K562 (cell line): ENCODE measurements at regions not wholly inside any gene's neighbourhood (a gene's known extent, or its start where the extent isn't known, plus 50 kb on each side); places are given as distances from the start of the nearest gene placed in this dataset.

Experiments
- ATAC-seq: fragments of 200-7000 bp; cut with Tn5 transposase; 3 replicates; pipeline ENCODE4 v1.9.1; 2020; ENCODE audit warnings: moderate library complexity
- BruUV-seq: library from RNA; stranded (reverse); fragments of 400-500 nt; replicated peaks from 2 replicates; lab custom pipeline; 2021; lab: Mats Ljungman, UMichigan
- CTCF ChIA-PET: fragments of 300-600 bp; formaldehyde crosslinking; extraction: SDS; loops from one replicate; lab custom pipeline; 2021; ENCODE audit warnings: low intra/inter-chr PET ratio; lab: Yijun Ruan, JAX
- POLR2A ChIA-PET: fragments of 300-600, 350-650 bp; sonication (Branson Sonifier 250); formaldehyde crosslinking; extraction: SDS; loops from one replicate; lab custom pipeline; 2021; ENCODE audit warnings: antibody characterized with exemption, inconsistent platforms; lab: Yijun Ruan, JAX
- DNase-seq, 4 experiments: peaks; one replicate each; pipeline versions ENCODE4 v3.0.0 to v3.0.0-alpha.2; 2011 to 2018; ENCODE audit warnings: low spot score in 3 of 4, mixed read lengths in 3 of 4; ENCODE audit errors: extremely low read depth in 1 of 4
- FAIRE-seq: peaks from 2 replicates; lab custom pipeline; 2011; peaks lifted over from hg19 to GRCh38; lab: Jason Lieb, UNC
- H2AFZ ChIP-seq: 2 replicates; pipeline ENCODE4 v1.6.0; 2011; ENCODE audit warnings: low read depth, low read length, control low read depth, inconsistent platforms
- H3K27ac ChIP-seq: fragments of 200-600 bp; 3 replicates; pipeline ENCODE4 v1.8.0; 2011; ENCODE audit warnings: low read depth, mild to moderate bottlenecking, control low read depth, inconsistent platforms, low read length, moderate library complexity, mixed read lengths; ENCODE audit errors: extremely low read depth
- H3K27me3 ChIP-seq, 2 experiments: fragments of 300-600 bp in 1 of 2; 2 replicates in 1 of 2; 3 replicates in 1 of 2; pipeline versions ENCODE4 v1.6.0 to v1.8.0; 2011; ENCODE audit warnings: inconsistent platforms in 2 of 2, low read length in 2 of 2, mild to moderate bottlenecking in 1 of 2, mixed read lengths in 1 of 2, moderate library complexity in 1 of 2; ENCODE audit not compliant: control insufficient read depth in 2 of 2, insufficient read depth in 2 of 2
- H3K36me3 ChIP-seq: fragments of 300-600 bp; 3 replicates; pipeline ENCODE4 v1.8.0; 2011; ENCODE audit warnings: mild to moderate bottlenecking, low read length, inconsistent platforms; ENCODE audit not compliant: control insufficient read depth, insufficient read depth
- H3K4me1 ChIP-seq, 2 experiments: fragments of 200-600 bp in 1 of 2; replicated peaks in 1 of 2; 2 replicates in 1 of 2; 3 replicates in 1 of 2; pipeline versions ENCODE4 v1.5.1 to v1.8.0; 2011; ENCODE audit warnings: inconsistent platforms in 2 of 2, low read length in 2 of 2, mild to moderate bottlenecking in 1 of 2, mixed read lengths in 1 of 2, moderate library complexity in 1 of 2; ENCODE audit not compliant: control insufficient read depth in 2 of 2, insufficient read depth in 2 of 2
- H3K4me2 ChIP-seq: 2 replicates; pipeline ENCODE4 v1.6.1; 2011; ENCODE audit warnings: low read length, control low read depth, inconsistent platforms, mixed read lengths; ENCODE audit not compliant: insufficient read depth
- H3K4me3 ChIP-seq: fragments of 200-600 bp; sonication (generic), shearing (Covaris generic); 2 replicates; pipeline ENCODE4 v1.5.1; 2016; ENCODE audit warnings: control low read depth, inconsistent platforms
- H3K79me2 ChIP-seq: fragments of 200-600 bp; 3 replicates; pipeline ENCODE4 v1.8.0; 2011; ENCODE audit warnings: low read length, inconsistent platforms; ENCODE audit not compliant: control insufficient read depth, insufficient read depth
- H3K9ac ChIP-seq, 2 experiments: 2 replicates each; pipeline versions ENCODE4 v1.6.0 to v1.6.1; 2011; ENCODE audit warnings: low read depth in 2 of 2, low read length in 2 of 2, control low read depth in 1 of 2, inconsistent platforms in 1 of 2, mild to moderate bottlenecking in 1 of 2, mixed read lengths in 1 of 2; ENCODE audit not compliant: insufficient read depth in 1 of 2
- H3K9me1 ChIP-seq: one replicate; pipeline ENCODE4 v1.6.0; 2011; ENCODE audit warnings: inconsistent platforms, mild to moderate bottlenecking, low read length, moderate library complexity; ENCODE audit not compliant: control insufficient read depth, insufficient read depth
- H3K9me3 ChIP-seq: replicated peaks from 2 replicates; pipeline ENCODE4 v1.5.1; 2011; ENCODE audit warnings: low read depth, low read length, inconsistent platforms; ENCODE audit not compliant: control insufficient read depth, insufficient read depth
- H4K20me1 ChIP-seq: replicated peaks from 2 replicates; pipeline ENCODE4 v1.6.1; 2011; ENCODE audit warnings: low read length, inconsistent platforms, mixed read lengths; ENCODE audit not compliant: control insufficient read depth, insufficient read depth
- BACH1 ChIP-seq: fragments of 200-800 bp; sonication (Bioruptor generic); IDR thresholded peaks from 2 replicates; pipeline ENCODE4 v1.6.1; 2016; ENCODE audit warnings: missing genetic modification characterization, missing compliant biosample characterization
- CBFA2T2 ChIP-seq: fragments of 450-650 bp; conservative IDR thresholded peaks from 2 replicates; pipeline ENCODE4 v1.6.1; 2017; ENCODE audit warnings: mild to moderate bottlenecking
- EGR1 ChIP-seq: fragments of 450-650 bp; conservative IDR thresholded peaks from 2 replicates; pipeline ENCODE4 v1.6.1; 2017; ENCODE audit warnings: mild to moderate bottlenecking
- MITF ChIP-seq: IDR thresholded peaks from 2 replicates; pipeline ENCODE4 v1.6.1; 2014; ENCODE audit warnings: antibody characterized with exemption
- NCOA4 ChIP-seq: fragments of 450-650 bp; IDR thresholded peaks from 2 replicates; pipeline ENCODE4 v1.6.1; 2018; ENCODE audit warnings: mild to moderate bottlenecking; ENCODE audit not compliant: partially characterized antibody
- POLR2A ChIP-seq: fragments of 450-650 bp; conservative IDR thresholded peaks from 2 replicates; pipeline ENCODE4 v1.6.1; 2016
- PTTG1 ChIP-seq: fragments of 450-650 bp; IDR thresholded peaks from 2 replicates; pipeline ENCODE4 v1.6.1; 2016; ENCODE audit warnings: low read depth, mild to moderate bottlenecking, missing genetic modification characterization, missing compliant biosample characterization
- RBM39 ChIP-seq: fragments of 200-400 bp; formaldehyde crosslinking; optimal IDR thresholded peaks from 2 replicates; pipeline ENCODE3; 2018; ENCODE audit warnings: low read depth, low read length
- TRIM28 ChIP-seq: fragments of 450-650 bp; IDR thresholded peaks from 2 replicates; pipeline ENCODE4 v1.6.1; 2017
- ZNF3 ChIP-seq: fragments of 250-450 bp; sonication (Bioruptor Pico); IDR thresholded peaks from 2 replicates; pipeline ENCODE4 v1.5.0; 2021; ENCODE audit warnings: mild to moderate bottlenecking, moderate library complexity
- WGBS: fragments of 100-300 bp; shearing (Covaris generic); methylation state at CpG from one replicate; pipeline ENCODE4 v1.1.6; 2016; ENCODE audit warnings: low coverage, mixed read lengths; ENCODE audit not compliant: insufficient coverage; ENCODE audit errors: missing lambda C conversion rate; 5-methylcytosine and 5-hydroxymethylcytosine counted together
- in situ Hi-C: fragments of 300-500 bp; cut with MboI; formaldehyde crosslinking; loops from 4 replicates; pipeline ENCODE4 v1.15.0; 2018; ENCODE audit warnings: inconsistent platforms, mixed read lengths
- intact Hi-C: fragments of 100-400 bp; cut with micrococcal nuclease; formaldehyde crosslinking; loops from 2 replicates; pipeline ENCODE4 v1.14.2; 2022
- TF ChIP-seq, protein P1 (sequence below): fragments of 250-450 bp; sonication (Bioruptor Pico); IDR thresholded peaks from 2 replicates; pipeline ENCODE4 v1.5.0; 2022; ENCODE audit warnings: mild to moderate bottlenecking

GRCh38 chr2:67213677-67214402 is 183.3 kb upstream of the ETAA1 start:
- Histone ChIP-seq H4K20me1 (no peaks in the 10 kb centered on the region), H3K9me3 (no peaks in the 10 kb centered on the region), H3K4me1 (no peaks in the 10 kb centered on the region), H3K9me1 (no peaks in the 10 kb centered on the region), H3K27ac (no peak overlapping the region), H3K36me3 (no peaks in the 10 kb centered on the region), H3K9ac (no peak overlapping the region), H3K27me3 (no peaks in the 10 kb centered on the region), H2AFZ (no peak overlapping the region), H3K79me2 (no peaks in the 10 kb centered on the region), H3K4me3 (no peak overlapping the region), H3K4me2 (no peak overlapping the region)
- CTCF ChIA-PET: no interaction called here
- no TSS peak for BruUV-seq
- ATAC-seq (no peak), DNase-seq (no peak), FAIRE-seq (no peak)
- intact Hi-C loops: no loop called here
- WGBS: 0% methylated on average over 2 of the region's 2 CpGs
- in situ Hi-C loops: no loop called here
- TF ChIP-seq CBFA2T2: no peak
- peak; percentile 44 for TF ChIP-seq EGR1
- POLR2A ChIA-PET: no interaction called here

GRCh38 chr2:67214585-67215185 is 182.4 kb upstream of the ETAA1 start:
- FAIRE-seq (no peak), ATAC-seq (no peak), DNase-seq (no peak)
- Histone ChIP-seq H3K4me2 (no peak overlapping the region), H3K27me3 (no peaks in the 10 kb centered on the region), H3K27ac (no peak overlapping the region), H3K4me3 (no peak overlapping the region), H3K9ac (no peak overlapping the region), H3K36me3 (no peaks in the 10 kb centered on the region), H3K9me3 (no peaks in the 10 kb centered on the region), H4K20me1 (no peaks in the 10 kb centered on the region), H3K79me2 (no peaks in the 10 kb centered on the region), H3K4me1 (no peaks in the 10 kb centered on the region), H2AFZ (no peak overlapping the region), H3K9me1 (no peaks in the 10 kb centered on the region)
- CTCF ChIA-PET: no interaction called here
- TF ChIP-seq MITF (no peak), BACH1 (tag) (no peak), TRIM28 (no peak), ZNF3 (no peak), PTTG1 (tag) (no peak), RBM39 (no peak), POLR2A (no peak), NCOA4 (no peak)
- TF ChIP-seq, protein P1, sequence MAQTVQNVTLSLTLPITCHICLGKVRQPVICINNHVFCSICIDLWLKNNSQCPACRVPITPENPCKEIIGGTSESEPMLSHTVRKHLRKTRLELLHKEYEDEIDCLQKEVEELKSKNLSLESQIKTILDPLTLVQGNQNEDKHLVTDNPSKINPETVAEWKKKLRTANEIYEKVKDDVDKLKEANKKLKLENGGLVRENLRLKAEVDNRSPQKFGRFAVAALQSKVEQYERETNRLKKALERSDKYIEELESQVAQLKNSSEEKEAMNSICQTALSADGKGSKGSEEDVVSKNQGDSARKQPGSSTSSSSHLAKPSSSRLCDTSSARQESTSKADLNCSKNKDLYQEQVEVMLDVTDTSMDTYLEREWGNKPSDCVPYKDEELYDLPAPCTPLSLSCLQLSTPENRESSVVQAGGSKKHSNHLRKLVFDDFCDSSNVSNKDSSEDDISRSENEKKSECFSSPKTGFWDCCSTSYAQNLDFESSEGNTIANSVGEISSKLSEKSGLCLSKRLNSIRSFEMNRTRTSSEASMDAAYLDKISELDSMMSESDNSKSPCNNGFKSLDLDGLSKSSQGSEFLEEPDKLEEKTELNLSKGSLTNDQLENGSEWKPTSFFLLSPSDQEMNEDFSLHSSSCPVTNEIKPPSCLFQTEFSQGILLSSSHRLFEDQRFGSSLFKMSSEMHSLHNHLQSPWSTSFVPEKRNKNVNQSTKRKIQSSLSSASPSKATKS (CRISPR knock-in tag): no peak
- BruUV-seq: no TSS peak
- WGBS: 4% methylated on average over 4 of the region's 5 CpGs
- POLR2A ChIA-PET: interaction anchor here (1.6 kb wide), 1 partner anchor 11 kb away, joined by 5 read pairs; no protein-coding TSS in a partner anchor
- intact Hi-C loops: no loop called here
- in situ Hi-C loops: no loop called here
